A673 (cell line): ENCODE measurements at regions not wholly inside any gene's neighbourhood (a gene's known extent, or its start where the extent isn't known, plus 50 kb on each side); places are given as distances from the start of the nearest gene placed in this dataset.

Source experiments
- BruUV-seq: library from RNA; stranded (reverse); fragments of 400-500 nt; replicated peaks from 2 replicates; lab custom pipeline; 2021; lab: Mats Ljungman, UMichigan
- CTCF ChIA-PET: fragments of 300-600 bp; sonication (Branson Sonifier 250); formaldehyde crosslinking; loops from one replicate; lab custom pipeline; 2022; ENCODE audit warnings: antibody characterized with exemption; lab: Charles Lee
- POLR2A ChIA-PET: fragments of 300-600 bp; sonication (Branson Sonifier 250); formaldehyde crosslinking; loops from one replicate; lab custom pipeline; 2022; ENCODE audit warnings: antibody characterized with exemption; ENCODE audit not compliant: low non-redundant PET; lab: Charles Lee
- DNase-seq: peaks from one replicate; pipeline ENCODE4 v3.0.0-alpha.2; 2015; ENCODE audit warnings: low spot score
- H3K27ac ChIP-seq: fragments of 200-600 bp; sonication (generic); 2 replicates; pipeline ENCODE4 v1.5.1; 2016; ENCODE audit warnings: mixed run types, low read depth, mild to moderate bottlenecking, mixed read lengths, antibody characterized with exemption, low read length; ENCODE audit not compliant: poor library complexity, severe bottlenecking
- H3K27me3 ChIP-seq: fragments of 200-600 bp; sonication (generic); replicated peaks from 2 replicates; pipeline ENCODE4 v1.6.1; 2017; ENCODE audit warnings: mixed run types, low read depth, mild to moderate bottlenecking, mixed read lengths, antibody characterized with exemption, low read length; ENCODE audit not compliant: insufficient read depth, poor library complexity
- H3K36me3 ChIP-seq: fragments of 200-600 bp; sonication (generic); 2 replicates; pipeline ENCODE4 v1.6.1; 2016; ENCODE audit warnings: mixed run types, mild to moderate bottlenecking, mixed read lengths, antibody characterized with exemption, low read length; ENCODE audit not compliant: insufficient read depth, poor library complexity, severe bottlenecking
- H3K4me1 ChIP-seq: fragments of 200-600 bp; sonication (generic); 2 replicates; pipeline ENCODE4 v1.6.1; 2017; ENCODE audit warnings: mixed run types, mild to moderate bottlenecking, mixed read lengths, antibody characterized with exemption, low read length; ENCODE audit not compliant: insufficient read depth, poor library complexity, severe bottlenecking
- H3K4me3 ChIP-seq: fragments of 200-600 bp; sonication (generic); 2 replicates; pipeline ENCODE4 v1.5.1; 2016; ENCODE audit warnings: low read depth, mixed run types, mild to moderate bottlenecking, mixed read lengths, low read length; ENCODE audit not compliant: poor library complexity, severe bottlenecking
- H3K9me3 ChIP-seq: fragments of 200-600 bp; sonication (generic); 2 replicates; pipeline ENCODE4 v1.6.1; 2016; ENCODE audit warnings: mixed run types, low read depth, mild to moderate bottlenecking, mixed read lengths, antibody characterized with exemption, low read length; ENCODE audit not compliant: poor library complexity, severe bottlenecking
- CTCF ChIP-seq: fragments of 300-800, 200-600 bp; sonication (generic); conservative IDR thresholded peaks from 2 replicates; pipeline ENCODE4 v1.5.1; 2017; ENCODE audit warnings: low read depth, mild to moderate bottlenecking, antibody characterized with exemption, low read length, moderate library complexity, mixed read lengths
- EZH2 ChIP-seq: fragments of 200-600 bp; sonication (generic); IDR thresholded peaks from 2 replicates; pipeline ENCODE4 v1.6.1; 2017; ENCODE audit warnings: borderline replicate concordance, low read depth, mild to moderate bottlenecking, mixed read lengths, antibody characterized with exemption, low read length; ENCODE audit not compliant: poor library complexity, severe bottlenecking
- intact Hi-C: fragments of 100-400 bp; cut with micrococcal nuclease; formaldehyde crosslinking; loops from one replicate; pipeline ENCODE4 v1.10.0; 2022; ENCODE audit not compliant: unreplicated experiment

DNA sequence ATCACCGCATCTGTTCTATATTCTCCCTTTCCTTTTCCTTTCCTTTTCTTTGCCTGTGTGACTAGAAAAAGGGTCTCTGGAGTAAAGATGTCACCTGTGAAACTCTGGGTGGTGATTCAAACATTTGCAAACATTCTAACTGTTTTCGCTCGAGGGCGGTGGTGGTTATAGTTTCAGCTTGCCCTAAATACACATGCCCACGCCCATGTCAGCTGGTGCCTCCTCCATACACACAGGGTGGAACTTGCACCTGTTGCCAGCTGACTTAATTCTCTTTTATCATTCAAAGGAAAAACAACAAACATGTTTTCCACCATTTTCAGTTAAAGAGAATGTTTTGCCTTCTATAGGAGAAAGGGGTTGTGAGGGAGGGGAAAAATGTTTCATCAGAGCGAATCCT lies 381.9 kb upstream of the ARID1B start:
- no peak for DNase-seq
- TF ChIP-seq CTCF (no peak), EZH2 (no peak)
- no peaks in the 10 kb centered on the region for H3K36me3 ChIP-seq
- ChIA-PET CTCF (no interaction called here), POLR2A (no interaction called here)
- no peaks in the 10 kb centered on the region for H3K27me3 ChIP-seq
- H3K4me1 ChIP-seq = no peaks in the 10 kb centered on the region
- no TSS peak for BruUV-seq
- intact Hi-C loops = no loop called here
- H3K4me3 ChIP-seq = no peak overlapping the region
- H3K27ac ChIP-seq = no peak overlapping the region
- H3K9me3 ChIP-seq = no peaks in the 10 kb centered on the region

DNA sequence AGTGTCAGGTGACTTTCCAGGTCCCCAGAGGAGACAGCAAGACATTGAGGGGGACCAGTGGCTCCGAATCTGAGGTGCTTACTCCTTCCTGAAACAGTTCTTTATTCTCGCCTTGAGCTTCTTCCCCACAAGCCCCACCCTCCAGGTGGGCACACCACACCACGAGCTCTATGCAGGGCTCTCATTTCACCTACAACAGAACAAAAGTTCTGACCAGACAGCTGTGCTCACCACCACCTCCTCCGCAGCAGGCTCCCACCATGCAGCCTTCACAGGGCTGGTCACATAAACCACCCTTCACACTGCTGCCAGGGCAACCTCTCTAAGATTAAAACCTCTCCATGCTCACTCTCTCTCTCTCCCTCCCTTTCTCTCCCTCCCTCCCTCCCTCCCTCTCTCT lies 384.5 kb upstream of the ARID1B start:
- no TSS peak for BruUV-seq
- H3K4me3 ChIP-seq = no peak overlapping the region
- no peaks in the 10 kb centered on the region for H3K4me1 ChIP-seq
- intact Hi-C loops = no loop called here
- no peaks in the 10 kb centered on the region for H3K36me3 ChIP-seq
- no peak for TF ChIP-seq EZH2
- no peak for TF ChIP-seq CTCF
- no peak overlapping the region for H3K27ac ChIP-seq
- H3K27me3 ChIP-seq = no peaks in the 10 kb centered on the region
- CTCF ChIA-PET = no interaction called here
- H3K9me3 ChIP-seq = no peaks in the 10 kb centered on the region
- no peak for DNase-seq
- POLR2A ChIA-PET = no interaction called here

- POLR2A ChIA-PET = no interaction called here
- no peak for DNase-seq
- Histone ChIP-seq H3K9me3 (no peaks in the 10 kb centered on the region), H3K36me3 (no peaks in the 10 kb centered on the region), H3K4me1 (no peaks in the 10 kb centered on the region), H3K4me3 (no peak overlapping the region), H3K27me3 (no peaks in the 10 kb centered on the region), H3K27ac (no peak overlapping the region)
- CTCF ChIA-PET = no interaction called here
- intact Hi-C loops = no loop called here
- BruUV-seq = no TSS peak
- TF ChIP-seq EZH2 (no peak), CTCF (no peak)
These were observed 385.2 kb upstream of the ARID1B start for GRCh38 chr6:156391977-156392376.
